HL-60 (cell line): ENCODE measurements at regions not wholly inside any gene's neighbourhood (a gene's known extent, or its start where the extent isn't known, plus 50 kb on each side); places are given as distances from the start of the nearest gene placed in this dataset.

Source experiments
- DNase-seq, 2 experiments: peaks; one replicate each; pipeline ENCODE4 v3.0.0-alpha.2; 2010 to 2020; ENCODE audit warnings: low read depth in 1 of 2, low spot score in 1 of 2
- H3K27ac ChIP-seq: fragments of 250-450 bp; sonication (Bioruptor Pico); replicated peaks from 2 replicates; pipeline ENCODE4 v1.5.1; 2020; ENCODE audit warnings: mild to moderate bottlenecking, moderate library complexity
- H3K27me3 ChIP-seq: fragments of 250-450 bp; sonication (Bioruptor Pico); 2 replicates; pipeline ENCODE4 v1.5.1; 2021; ENCODE audit warnings: mild to moderate bottlenecking, moderate library complexity; ENCODE audit not compliant: insufficient read depth, poor library complexity, severe bottlenecking
- H3K4me3 ChIP-seq: replicated peaks from 2 replicates; pipeline ENCODE4 v1.5.1; 2011; ENCODE audit warnings: mild to moderate bottlenecking, control low read depth, low read length; ENCODE audit not compliant: insufficient read depth
- CTCF ChIP-seq: IDR thresholded peaks from one replicate; pipeline ENCODE4 v1.5.1; 2011; ENCODE audit warnings: low read length, control low read depth, inconsistent platforms; ENCODE audit not compliant: insufficient read depth
- GABPA ChIP-seq: IDR thresholded peaks from 2 replicates; pipeline ENCODE4 v1.6.1; 2012; ENCODE audit warnings: low read depth
- POLR2AphosphoS5 ChIP-seq: IDR thresholded peaks from 2 replicates; pipeline ENCODE4 v1.6.1; 2012; ENCODE audit warnings: low read depth
- REST ChIP-seq: IDR thresholded peaks from 2 replicates; pipeline ENCODE4 v1.6.1; 2012; ENCODE audit warnings: low read depth; ENCODE audit not compliant: insufficient replicate concordance
- SPI1 ChIP-seq: IDR thresholded peaks from 2 replicates; pipeline ENCODE4 v1.6.1; 2012; ENCODE audit warnings: low read depth, mild to moderate bottlenecking, borderline replicate concordance

GRCh38 chr1:29458737-29459619 is 222.7 kb downstream of the PTPRU start:
- H3K27me3 ChIP-seq: no peaks in the 10 kb centered on the region
- TF ChIP-seq SPI1: no peak
- TF ChIP-seq GABPA: no peak
- no peak for TF ChIP-seq CTCF
- TF ChIP-seq POLR2AphosphoS5: no peak
- no peak for TF ChIP-seq REST
- no peak overlapping the region for H3K4me3 ChIP-seq

GRCh38 chr1:29457496-29458368 is 221.4 kb downstream of the PTPRU start:
- H3K4me3 ChIP-seq: no peak overlapping the region
- H3K27ac ChIP-seq: no peak overlapping the region
- DNase-seq: no peak
- no peaks in the 10 kb centered on the region for H3K27me3 ChIP-seq
- TF ChIP-seq SPI1: no peak
- no peak for TF ChIP-seq POLR2AphosphoS5
- no peak for TF ChIP-seq CTCF
- no peak for TF ChIP-seq GABPA
- TF ChIP-seq REST: no peak

More at GRCh38 chr1:29458737-29459619, 222.7 kb downstream of the PTPRU start:
- no peak for DNase-seq
- H3K27ac ChIP-seq: no peak overlapping the region

GRCh38 chr1:29456685-29457435 is 220.5 kb downstream of the PTPRU start:
- H3K4me3 ChIP-seq: no peak overlapping the region
- TF ChIP-seq REST (no peak), CTCF (no peak), SPI1 (no peak), GABPA (no peak)
- H3K27me3 ChIP-seq: no peaks in the 10 kb centered on the region
- no peak for DNase-seq
- H3K27ac ChIP-seq: no peak overlapping the region
